Activated CD4-positive, alpha-beta T cell treated with anti-CD3 and anti-CD28 coated beads, Interleukin-2, amount 50 U/mL, for 1 hour (primary cell): ENCODE measurements at regions not wholly inside any gene's neighbourhood (a gene's known extent, or its start where the extent isn't known, plus 50 kb on each side); places are given as distances from the start of the nearest gene placed in this dataset.
"Not testable (repeated sequence)": the region's sequence is repeated elsewhere in the genome, so short reads cannot be mapped to it uniquely, and the experiment has no call there.

Experiments used
- DNase-seq: peaks from one replicate; pipeline ENCODE4 v3.0.0-alpha.2; 2020

- no peak for DNase-seq
Observed at GRCh38 chr12:68514807-68515411, 95.8 kb upstream of the RAP1B start.

- DNase-seq, result no peak
Observed at GRCh38 chr12:68515793-68516192, 94.9 kb upstream of the RAP1B start.

GRCh38 chr12:68521321-68521839 lies 89.3 kb upstream of the RAP1B start:
- DNase-seq, result no peak

- DNase-seq, result no peak
Observed at GRCh38 chr12:68521848-68522502, 88.7 kb upstream of the RAP1B start.

GRCh38 chr12:68529466-68529865 lies 81.2 kb upstream of the RAP1B start:
- DNase-seq, result no peak

GRCh38 chr12:68529869-68530268 lies 80.8 kb upstream of the RAP1B start:
- DNase-seq, result no peak

- DNase-seq, result no peak
Observed at GRCh38 chr12:68530299-68530698, 80.4 kb upstream of the RAP1B start.

GRCh38 chr12:68530965-68531364 lies 79.7 kb upstream of the RAP1B start:
- no peak for DNase-seq

- no peak for DNase-seq
Observed at GRCh38 chr12:68532204-68532886, 78.4 kb upstream of the RAP1B start.

GRCh38 chr12:68532887-68533248 lies 77.8 kb upstream of the RAP1B start:
- DNase-seq, result no peak

- DNase-seq, result no peak
Observed at GRCh38 chr12:68534108-68534507, 76.6 kb upstream of the RAP1B start.

GRCh38 chr12:68536885-68537485 lies 73.7 kb upstream of the RAP1B start:
- no peak for DNase-seq

GRCh38 chr12:68537571-68537970 lies 73.1 kb upstream of the RAP1B start:
- no peak for DNase-seq

- DNase-seq, result peak; percentile 18
Observed at GRCh38 chr12:68538726-68539614, 71.7 kb upstream of the RAP1B start.

GRCh38 chr12:68539615-68539952 lies 71.1 kb upstream of the RAP1B start:
- DNase-seq, result no peak

- DNase-seq, result not testable (repeated sequence)
Observed at GRCh38 chr12:68540768-68541167, 69.9 kb upstream of the RAP1B start.

GRCh38 chr12:68547318-68547717 lies 63.4 kb upstream of the RAP1B start:
- DNase-seq, result not testable (repeated sequence)

- not testable (repeated sequence) for DNase-seq
Observed at GRCh38 chr12:68552605-68553195, 58.0 kb upstream of the RAP1B start.

GRCh38 chr12:68557011-68557730 lies 53.5 kb upstream of the RAP1B start:
- DNase-seq, result no peak

GRCh38 chr12:68559246-68559645 lies 51.5 kb upstream of the RAP1B start:
- no peak for DNase-seq

- DNase-seq, result no peak
Observed at GRCh38 chr12:68559984-68560850, 50.5 kb upstream of the RAP1B start.
